A673 (cell line): ENCODE measurements at regions not wholly inside any gene's neighbourhood (a gene's known extent, or its start where the extent isn't known, plus 50 kb on each side); places are given as distances from the start of the nearest gene placed in this dataset.

Source experiments
- BruUV-seq: library from RNA; stranded (reverse); fragments of 400-500 nt; replicated peaks from 2 replicates; lab custom pipeline; 2021; lab: Mats Ljungman, UMichigan
- CTCF ChIA-PET: fragments of 300-600 bp; sonication (Branson Sonifier 250); formaldehyde crosslinking; loops from one replicate; lab custom pipeline; 2022; ENCODE audit warnings: antibody characterized with exemption; lab: Charles Lee
- POLR2A ChIA-PET: fragments of 300-600 bp; sonication (Branson Sonifier 250); formaldehyde crosslinking; loops from one replicate; lab custom pipeline; 2022; ENCODE audit warnings: antibody characterized with exemption; ENCODE audit not compliant: low non-redundant PET; lab: Charles Lee
- DNase-seq: peaks from one replicate; pipeline ENCODE4 v3.0.0-alpha.2; 2015; ENCODE audit warnings: low spot score
- H3K27ac ChIP-seq: fragments of 200-600 bp; sonication (generic); 2 replicates; pipeline ENCODE4 v1.5.1; 2016; ENCODE audit warnings: mixed run types, low read depth, mild to moderate bottlenecking, mixed read lengths, antibody characterized with exemption, low read length; ENCODE audit not compliant: poor library complexity, severe bottlenecking
- H3K27me3 ChIP-seq: fragments of 200-600 bp; sonication (generic); replicated peaks from 2 replicates; pipeline ENCODE4 v1.6.1; 2017; ENCODE audit warnings: mixed run types, low read depth, mild to moderate bottlenecking, mixed read lengths, antibody characterized with exemption, low read length; ENCODE audit not compliant: insufficient read depth, poor library complexity
- H3K36me3 ChIP-seq: fragments of 200-600 bp; sonication (generic); 2 replicates; pipeline ENCODE4 v1.6.1; 2016; ENCODE audit warnings: mixed run types, mild to moderate bottlenecking, mixed read lengths, antibody characterized with exemption, low read length; ENCODE audit not compliant: insufficient read depth, poor library complexity, severe bottlenecking
- H3K4me1 ChIP-seq: fragments of 200-600 bp; sonication (generic); 2 replicates; pipeline ENCODE4 v1.6.1; 2017; ENCODE audit warnings: mixed run types, mild to moderate bottlenecking, mixed read lengths, antibody characterized with exemption, low read length; ENCODE audit not compliant: insufficient read depth, poor library complexity, severe bottlenecking
- H3K4me3 ChIP-seq: fragments of 200-600 bp; sonication (generic); 2 replicates; pipeline ENCODE4 v1.5.1; 2016; ENCODE audit warnings: low read depth, mixed run types, mild to moderate bottlenecking, mixed read lengths, low read length; ENCODE audit not compliant: poor library complexity, severe bottlenecking
- H3K9me3 ChIP-seq: fragments of 200-600 bp; sonication (generic); 2 replicates; pipeline ENCODE4 v1.6.1; 2016; ENCODE audit warnings: mixed run types, low read depth, mild to moderate bottlenecking, mixed read lengths, antibody characterized with exemption, low read length; ENCODE audit not compliant: poor library complexity, severe bottlenecking
- CTCF ChIP-seq: fragments of 300-800, 200-600 bp; sonication (generic); conservative IDR thresholded peaks from 2 replicates; pipeline ENCODE4 v1.5.1; 2017; ENCODE audit warnings: low read depth, mild to moderate bottlenecking, antibody characterized with exemption, low read length, moderate library complexity, mixed read lengths
- EZH2 ChIP-seq: fragments of 200-600 bp; sonication (generic); IDR thresholded peaks from 2 replicates; pipeline ENCODE4 v1.6.1; 2017; ENCODE audit warnings: borderline replicate concordance, low read depth, mild to moderate bottlenecking, mixed read lengths, antibody characterized with exemption, low read length; ENCODE audit not compliant: poor library complexity, severe bottlenecking
- intact Hi-C: fragments of 100-400 bp; cut with micrococcal nuclease; formaldehyde crosslinking; loops from one replicate; pipeline ENCODE4 v1.10.0; 2022; ENCODE audit not compliant: unreplicated experiment

GRCh38 chr19:31057476-31057875, 291.8 kb downstream of the TSHZ3 start:
- intact Hi-C loops, result loop anchor here (10.0 kb wide), 2 partner anchors 487 to 1167 kb away; no protein-coding TSS in a partner anchor
- POLR2A ChIA-PET, result no interaction called here
- H3K9me3 ChIP-seq, result peaks cover 6% of the 10 kb centered on the region
- H3K27ac ChIP-seq, result no peak overlapping the region
- no peaks in the 10 kb centered on the region for H3K4me1 ChIP-seq
- CTCF ChIA-PET, result no interaction called here
- H3K27me3 ChIP-seq, result no peaks in the 10 kb centered on the region
- no peaks in the 10 kb centered on the region for H3K36me3 ChIP-seq
- no TSS peak for BruUV-seq
- no peak for DNase-seq
- no peak for TF ChIP-seq CTCF
- TF ChIP-seq EZH2, result no peak
- no peak overlapping the region for H3K4me3 ChIP-seq

- no peak for TF ChIP-seq CTCF
- no peak for TF ChIP-seq EZH2
- Histone ChIP-seq H3K27ac (no peak overlapping the region), H3K36me3 (no peaks in the 10 kb centered on the region), H3K4me3 (no peak overlapping the region), H3K27me3 (no peaks in the 10 kb centered on the region), H3K9me3 (peaks cover 3% of the 10 kb centered on the region), H3K4me1 (no peaks in the 10 kb centered on the region)
- BruUV-seq, result no TSS peak
- ChIA-PET CTCF (interaction anchor here (1.0 to 2.2 kb wide), 5 partner anchors 85 to 1169 kb away, joined by 3 to 21 read pairs (median 5); no protein-coding TSS in a partner anchor), POLR2A (no interaction called here)
- no peak for DNase-seq
- intact Hi-C loops, result loop anchor here (10.0 kb wide), 2 partner anchors 489 to 1169 kb away; no protein-coding TSS in a partner anchor
Observed at GRCh38 chr19:31055454-31055853, 293.8 kb downstream of the TSHZ3 start.

- no peaks in the 10 kb centered on the region for H3K4me1 ChIP-seq
- no peaks in the 10 kb centered on the region for H3K36me3 ChIP-seq
- ChIA-PET POLR2A (no interaction called here), CTCF (interaction anchor here (0.6 to 2.2 kb wide), 12 partner anchors 9 to 1170 kb away, joined by 3 to 21 read pairs (median 3); no protein-coding TSS in a partner anchor)
- H3K27ac ChIP-seq, result no peak overlapping the region
- no peak for TF ChIP-seq EZH2
- TF ChIP-seq CTCF, result peak; percentile 79
- H3K9me3 ChIP-seq, result no peaks in the 10 kb centered on the region
- DNase-seq, result peak; percentile 79
- intact Hi-C loops, result loop anchor here (10.0 kb wide), 2 partner anchors 490 to 1170 kb away; no protein-coding TSS in a partner anchor
- no peak overlapping the region for H3K4me3 ChIP-seq
- no peaks in the 10 kb centered on the region for H3K27me3 ChIP-seq
- no TSS peak for BruUV-seq
Observed at GRCh38 chr19:31054430-31054829, 294.8 kb downstream of the TSHZ3 start.
